ENCODE measurements at regions not wholly inside any gene's neighbourhood (a gene's known extent, or its start where the extent isn't known, plus 50 kb on each side); places are given as distances from the start of the nearest gene placed in this dataset.

DNA sequence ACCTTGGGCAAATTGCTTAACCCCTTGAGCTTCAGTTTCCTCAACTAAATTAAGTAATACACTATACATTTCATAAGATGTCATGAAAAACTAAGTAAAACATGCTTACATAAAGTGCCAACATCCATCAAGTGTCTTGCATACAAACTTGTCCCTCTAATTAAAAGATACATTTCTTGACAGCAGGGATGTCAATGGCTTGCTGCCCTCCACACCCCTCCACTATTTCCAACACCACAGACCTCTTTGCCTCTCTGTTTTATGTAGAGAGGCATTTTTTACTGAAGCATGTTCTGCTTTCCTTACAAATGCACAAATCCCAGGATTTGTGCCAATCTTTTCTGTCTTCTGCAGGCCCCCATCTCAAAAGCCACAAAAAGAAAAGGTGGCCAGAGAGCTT, 89.0 kb upstream of the HOXC13 start:
- Histone ChIP-seq H3K4me3 (ENCODE audit: low read length in 2 of 2) (no peak overlapping the region), H3K27me3 (ENCODE audit: control insufficient read depth in 3 of 3, insufficient read depth in 3 of 3, low read depth in 1 of 3, low read length in 3 of 3) (peaks cover 0 to 42% (median 0%) of the 10 kb centered on the region in 3 experiments), H3K4me1 (ENCODE audit: control insufficient read depth in 2 of 2, insufficient read depth in 1 of 2, low read depth in 1 of 2, low read length in 2 of 2) (peaks cover 0 to under 1% of the 10 kb centered on the region in 2 donors), H2AK5ac (ENCODE audit: low read depth, low read length) (no peak overlapping the region), H2BK15ac (ENCODE audit: low read length) (no peak overlapping the region), H3K14ac (ENCODE audit: low read length) (no peak overlapping the region), H2AFZ (ENCODE audit: low read length) (no peak overlapping the region), H3K18ac (ENCODE audit: low read length) (no peak overlapping the region), H3K4ac (ENCODE audit: low read length) (no peak overlapping the region), H4K8ac (ENCODE audit: low read depth, low read length) (no peak overlapping the region), H2BK120ac (ENCODE audit: low read depth, low read length) (no peak overlapping the region), H3K23ac (ENCODE audit: low read depth, low read length, poor library complexity) (no peak overlapping the region), H3K36me3 (replicated peaks in 1 of 2; ENCODE audit: control insufficient read depth in 2 of 2, insufficient read depth in 2 of 2, low read length in 2 of 2) (no peaks in the 10 kb centered on the region), H2BK5ac (ENCODE audit: low read length) (no peak overlapping the region), H4K91ac (ENCODE audit: low read depth, low read length, poor library complexity) (no peak overlapping the region), H3K4me2 (ENCODE audit: insufficient read depth, low read length, poor library complexity, severe bottlenecking) (no peak overlapping the region), H3K27ac (replicated peaks; ENCODE audit: low read length) (no peak overlapping the region), H2BK12ac (ENCODE audit: low read length) (no peak overlapping the region), H3K79me1 (ENCODE audit: low read depth, low read length) (no peaks in the 10 kb centered on the region), H3K9me3 (replicated peaks in 1 of 2; ENCODE audit: control insufficient read depth in 2 of 2, insufficient read depth in 1 of 2, low read depth in 1 of 2, low read length in 2 of 2) (no peaks in the 10 kb centered on the region), H3K9ac (ENCODE audit: low read depth, low read length, poor library complexity) (no peak overlapping the region)
- DNase-seq (ENCODE audit: low spot score): no peak

DNA sequence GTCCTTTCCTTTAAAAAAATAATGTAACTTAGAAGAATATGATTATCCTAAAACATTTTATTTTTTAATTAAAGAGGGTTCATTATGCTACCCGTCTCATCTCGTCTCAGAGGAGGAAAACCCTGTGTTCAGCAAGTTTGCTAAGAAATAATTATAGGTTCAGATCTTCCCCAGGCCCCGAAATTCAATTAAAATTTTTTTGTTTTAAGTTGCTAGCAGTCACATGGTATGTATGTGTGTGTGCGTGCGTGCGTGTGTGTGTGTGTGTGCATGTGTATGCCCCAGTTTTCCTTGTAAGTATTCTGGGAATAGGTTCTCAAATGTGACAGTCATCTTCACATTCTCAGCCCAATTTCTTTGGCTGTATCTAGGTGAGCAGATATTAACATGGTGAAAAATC, 86.6 kb upstream of the HOXC13 start:
- no peak overlapping the region for H2AK5ac ChIP-seq (ENCODE audit: low read depth, low read length)

DNA sequence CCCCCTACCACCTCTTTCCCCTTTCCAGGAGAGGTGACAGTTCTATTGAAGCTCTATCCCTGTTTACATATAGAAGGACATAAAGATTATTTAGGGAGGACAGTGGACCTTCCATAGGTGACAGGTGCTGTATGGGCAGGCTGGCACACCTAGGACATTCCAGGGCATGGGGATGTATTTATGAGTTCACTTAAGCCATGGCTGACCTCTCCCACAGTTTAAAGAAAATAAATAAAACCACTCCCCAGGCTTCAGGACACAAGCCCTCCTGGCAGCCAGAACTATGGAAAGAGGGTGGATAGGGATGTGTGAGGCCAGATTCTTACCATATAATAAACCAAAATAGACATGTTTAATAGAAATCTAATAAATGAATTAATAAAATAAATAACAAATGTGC, 85.6 kb upstream of the HOXC13 start:
- DNase-seq (ENCODE audit: low spot score): no peak
- Histone ChIP-seq H3K27me3 (ENCODE audit: control insufficient read depth in 3 of 3, insufficient read depth in 3 of 3, low read depth in 1 of 3, low read length in 3 of 3) (peaks cover 0 to 25% (median 0%) of the 10 kb centered on the region in 3 experiments), H3K23ac (ENCODE audit: low read depth, low read length, poor library complexity) (no peak overlapping the region)

More for the DNA sequence above, 86.6 kb upstream of the HOXC13 start:
- no peaks in the 10 kb centered on the region for H3K36me3 ChIP-seq (replicated peaks in 1 of 2; ENCODE audit: control insufficient read depth in 2 of 2, insufficient read depth in 2 of 2, low read length in 2 of 2)
- no peak overlapping the region for H3K14ac ChIP-seq (ENCODE audit: low read length)
- peaks cover 0 to 32% (median 0%) of the 10 kb centered on the region in 3 experiments for H3K27me3 ChIP-seq (ENCODE audit: control insufficient read depth in 3 of 3, insufficient read depth in 3 of 3, low read depth in 1 of 3, low read length in 3 of 3)
- no peak for DNase-seq (ENCODE audit: low spot score)
- no peaks in the 10 kb centered on the region for H3K79me1 ChIP-seq (ENCODE audit: low read depth, low read length)
- no peak overlapping the region for H4K91ac ChIP-seq (ENCODE audit: low read depth, low read length, poor library complexity)
- no peak overlapping the region for H4K8ac ChIP-seq (ENCODE audit: low read depth, low read length)
- peaks cover 0 to 1% of the 10 kb centered on the region in 2 donors for H3K4me1 ChIP-seq (ENCODE audit: control insufficient read depth in 2 of 2, insufficient read depth in 1 of 2, low read depth in 1 of 2, low read length in 2 of 2)
- no peak overlapping the region for H2BK5ac ChIP-seq (ENCODE audit: low read length)
- H2BK120ac ChIP-seq (ENCODE audit: low read depth, low read length): no peak overlapping the region
- H3K18ac ChIP-seq (ENCODE audit: low read length): no peak overlapping the region
- H3K23ac ChIP-seq (ENCODE audit: low read depth, low read length, poor library complexity): no peak overlapping the region
- H2AFZ ChIP-seq (ENCODE audit: low read length): no peak overlapping the region
- no peak overlapping the region for H3K4me3 ChIP-seq (ENCODE audit: low read length in 2 of 2)
- no peak overlapping the region for H2BK12ac ChIP-seq (ENCODE audit: low read length)
- no CpG with 5 or more reads among the region's 6 CpGs for WGBS, 2 donors (ENCODE audit: extremely low coverage in 2 of 2, insufficient read length in 2 of 2, insufficient replicate concordance in 1 of 2)
- no peak overlapping the region for H3K9ac ChIP-seq (ENCODE audit: low read depth, low read length, poor library complexity)
- no peak overlapping the region for H3K4ac ChIP-seq (ENCODE audit: low read length)
- H3K27ac ChIP-seq (replicated peaks; ENCODE audit: low read length): no peak overlapping the region
- H2BK15ac ChIP-seq (ENCODE audit: low read length): no peak overlapping the region
- H3K9me3 ChIP-seq (replicated peaks in 1 of 2; ENCODE audit: control insufficient read depth in 2 of 2, insufficient read depth in 1 of 2, low read depth in 1 of 2, low read length in 2 of 2): no peaks in the 10 kb centered on the region
- no peak overlapping the region for H3K4me2 ChIP-seq (ENCODE audit: insufficient read depth, low read length, poor library complexity, severe bottlenecking)

DNA sequence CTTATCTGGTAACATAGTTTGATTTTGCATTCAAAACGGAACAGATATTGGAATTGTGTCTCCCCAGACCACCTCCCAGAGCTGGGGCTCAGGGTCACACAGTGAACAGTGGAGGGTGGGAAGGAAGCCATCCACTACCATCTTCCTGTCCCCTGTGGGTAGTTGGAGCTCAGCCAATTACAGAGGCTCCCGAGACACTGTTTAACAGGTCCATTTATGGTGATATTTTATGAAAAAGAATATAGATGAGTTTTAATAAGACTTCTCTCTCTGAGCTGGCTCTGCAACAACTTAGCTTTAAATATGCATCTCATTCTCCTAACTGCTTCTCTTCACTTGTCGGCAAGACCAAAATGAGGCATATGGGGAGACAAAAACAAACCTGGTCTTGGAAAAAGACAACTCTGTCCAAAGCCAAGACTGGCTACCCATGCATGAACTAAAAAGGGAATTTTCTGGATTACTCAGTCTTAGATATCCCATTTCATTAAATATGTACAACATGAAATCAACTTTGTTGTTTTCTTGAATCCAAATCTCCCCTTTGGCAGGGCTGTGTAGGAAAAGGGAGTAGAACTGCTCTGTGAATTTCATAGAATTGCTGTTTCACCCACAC, 83.8 kb upstream of the HOXC13 start:
- Histone ChIP-seq H3K27me3 (ENCODE audit: control insufficient read depth in 3 of 3, insufficient read depth in 3 of 3, low read depth in 1 of 3, low read length in 3 of 3) (peaks cover 0 to 9% (median 0%) of the 10 kb centered on the region in 3 experiments), H3K4me3 (ENCODE audit: low read length in 2 of 2) (no peak overlapping the region), H3K27ac (replicated peaks; ENCODE audit: low read length) (no peak overlapping the region), H3K4ac (ENCODE audit: low read length) (no peak overlapping the region), H3K36me3 (replicated peaks in 1 of 2; ENCODE audit: control insufficient read depth in 2 of 2, insufficient read depth in 2 of 2, low read length in 2 of 2) (no peaks in the 10 kb centered on the region), H4K91ac (ENCODE audit: low read depth, low read length, poor library complexity) (no peak overlapping the region), H3K9me3 (replicated peaks in 1 of 2; ENCODE audit: control insufficient read depth in 2 of 2, insufficient read depth in 1 of 2, low read depth in 1 of 2, low read length in 2 of 2) (no peaks in the 10 kb centered on the region), H4K8ac (ENCODE audit: low read depth, low read length) (no peak overlapping the region), H2AFZ (ENCODE audit: low read length) (no peak overlapping the region), H2BK15ac (ENCODE audit: low read length) (no peak overlapping the region), H3K18ac (ENCODE audit: low read length) (no peak overlapping the region), H2AK5ac (ENCODE audit: low read depth, low read length) (no peak overlapping the region), H2BK12ac (ENCODE audit: low read length) (no peak overlapping the region), H3K14ac (ENCODE audit: low read length) (no peak overlapping the region), H3K9ac (ENCODE audit: low read depth, low read length, poor library complexity) (no peak overlapping the region), H2BK5ac (ENCODE audit: low read length) (no peak overlapping the region), H3K23ac (ENCODE audit: low read depth, low read length, poor library complexity) (no peak overlapping the region), H3K4me1 (ENCODE audit: control insufficient read depth in 2 of 2, insufficient read depth in 1 of 2, low read depth in 1 of 2, low read length in 2 of 2) (peaks cover 0 to 1% of the 10 kb centered on the region in 2 donors), H3K79me1 (ENCODE audit: low read depth, low read length) (no peaks in the 10 kb centered on the region), H3K4me2 (ENCODE audit: insufficient read depth, low read length, poor library complexity, severe bottlenecking) (no peak overlapping the region), H2BK120ac (ENCODE audit: low read depth, low read length) (no peak overlapping the region)
- no peak for DNase-seq (ENCODE audit: low spot score)
- WGBS, 2 donors (ENCODE audit: extremely low coverage in 2 of 2, insufficient read length in 2 of 2, insufficient replicate concordance in 1 of 2): no CpG with 5 or more reads among the region's 3 CpGs

More for the DNA sequence above, 85.6 kb upstream of the HOXC13 start:
- Histone ChIP-seq H2AFZ (ENCODE audit: low read length) (no peak overlapping the region), H4K8ac (ENCODE audit: low read depth, low read length) (no peak overlapping the region), H3K9me3 (replicated peaks in 1 of 2; ENCODE audit: control insufficient read depth in 2 of 2, insufficient read depth in 1 of 2, low read depth in 1 of 2, low read length in 2 of 2) (no peaks in the 10 kb centered on the region), H2BK120ac (ENCODE audit: low read depth, low read length) (no peak overlapping the region), H4K91ac (ENCODE audit: low read depth, low read length, poor library complexity) (no peak overlapping the region), H3K27ac (replicated peaks; ENCODE audit: low read length) (no peak overlapping the region), H3K18ac (ENCODE audit: low read length) (no peak overlapping the region), H3K36me3 (replicated peaks in 1 of 2; ENCODE audit: control insufficient read depth in 2 of 2, insufficient read depth in 2 of 2, low read length in 2 of 2) (no peaks in the 10 kb centered on the region), H3K14ac (ENCODE audit: low read length) (no peak overlapping the region), H3K4me1 (ENCODE audit: control insufficient read depth in 2 of 2, insufficient read depth in 1 of 2, low read depth in 1 of 2, low read length in 2 of 2) (peaks cover 0 to 1% of the 10 kb centered on the region in 2 donors), H3K9ac (ENCODE audit: low read depth, low read length, poor library complexity) (no peak overlapping the region), H2BK15ac (ENCODE audit: low read length) (no peak overlapping the region), H2AK5ac (ENCODE audit: low read depth, low read length) (no peak overlapping the region), H3K79me1 (ENCODE audit: low read depth, low read length) (no peaks in the 10 kb centered on the region), H2BK12ac (ENCODE audit: low read length) (no peak overlapping the region), H3K4me3 (ENCODE audit: low read length in 2 of 2) (no peak overlapping the region), H2BK5ac (ENCODE audit: low read length) (no peak overlapping the region), H3K4ac (ENCODE audit: low read length) (no peak overlapping the region), H3K4me2 (ENCODE audit: insufficient read depth, low read length, poor library complexity, severe bottlenecking) (no peak overlapping the region)

All from neuronal stem cell (in vitro differentiated cells).